Fibroblast of the aortic adventitia (primary cell): ENCODE measurements at regions not wholly inside any gene's neighbourhood (a gene's known extent, or its start where the extent isn't known, plus 50 kb on each side); places are given as distances from the start of the nearest gene placed in this dataset.

Experiments used
- DNase-seq: peaks from one replicate; pipeline ENCODE4 v3.0.0-alpha.2; 2010; ENCODE audit warnings: low read depth
- H3K4me3 ChIP-seq: 2 replicates; pipeline ENCODE4 v1.5.1; 2011; ENCODE audit warnings: low read depth, mild to moderate bottlenecking, control low read depth, low read length, moderate library complexity
- CTCF ChIP-seq: IDR thresholded peaks from 2 replicates; pipeline ENCODE4 v1.5.1; 2011; ENCODE audit warnings: mild to moderate bottlenecking, low read length, control low read depth, inconsistent platforms; ENCODE audit not compliant: insufficient read depth

GRCh38 chr14:83826838-83827237, 1703.1 kb upstream of the FLRT2 start:
- DNase-seq = peak; percentile 0
- TF ChIP-seq CTCF = no peak
- H3K4me3 ChIP-seq = no peak overlapping the region

- no peak for DNase-seq
- TF ChIP-seq CTCF = no peak
Observed at GRCh38 chr14:83827383-83827782, 1702.6 kb upstream of the FLRT2 start.

GRCh38 chr14:83828406-83828805, 1701.5 kb upstream of the FLRT2 start:
- H3K4me3 ChIP-seq = no peak overlapping the region
- no peak for DNase-seq
- no peak for TF ChIP-seq CTCF

More at GRCh38 chr14:83827383-83827782, 1702.6 kb upstream of the FLRT2 start:
- H3K4me3 ChIP-seq = no peak overlapping the region

- no peak for TF ChIP-seq CTCF
- DNase-seq = no peak
- H3K4me3 ChIP-seq = no peak overlapping the region
Observed at GRCh38 chr14:83830316-83830715, 1699.6 kb upstream of the FLRT2 start.

- DNase-seq = no peak
- H3K4me3 ChIP-seq = no peak overlapping the region
- no peak for TF ChIP-seq CTCF
Observed at GRCh38 chr14:83838226-83838625, 1691.7 kb upstream of the FLRT2 start.

GRCh38 chr14:83842547-83842946, 1687.4 kb upstream of the FLRT2 start:
- H3K4me3 ChIP-seq = no peak overlapping the region
- DNase-seq = no peak
- TF ChIP-seq CTCF = no peak

GRCh38 chr14:83847102-83847501, 1682.8 kb upstream of the FLRT2 start:
- no peak for DNase-seq
- no peak overlapping the region for H3K4me3 ChIP-seq
- TF ChIP-seq CTCF = no peak
